SU-DHL-6 (cell line): ENCODE measurements at regions not wholly inside any gene's neighbourhood (a gene's known extent, or its start where the extent isn't known, plus 50 kb on each side); places are given as distances from the start of the nearest gene placed in this dataset.
"Not testable (repeated sequence)": the region's sequence is repeated elsewhere in the genome, so short reads cannot be mapped to it uniquely, and the experiment has no call there.

Experiments
- H2AFZ ChIP-seq: fragments of 200-600 bp; sonication (generic); 2 replicates; pipeline ENCODE4 v1.6.1; 2014; ENCODE audit warnings: low read depth, mild to moderate bottlenecking, moderate library complexity, mixed read lengths, antibody characterized with exemption, low read length; ENCODE audit not compliant: severe bottlenecking
- H3F3A ChIP-seq: fragments of 200-600 bp; shearing (Covaris generic); 2 replicates; pipeline ENCODE4 v1.6.0; 2016; ENCODE audit warnings: antibody characterized with exemption, mild to moderate bottlenecking; ENCODE audit not compliant: insufficient read depth
- H3K27ac ChIP-seq: fragments of 200-600 bp; sonication (generic); 2 replicates; pipeline ENCODE4 v1.5.1; 2016; ENCODE audit warnings: low read depth, mild to moderate bottlenecking, low read length, moderate library complexity, mixed read lengths
- H3K27me3 ChIP-seq: fragments of 200-600 bp; sonication (generic), shearing (Covaris generic); 2 replicates; pipeline ENCODE4 v1.6.0; 2014; ENCODE audit warnings: mild to moderate bottlenecking, low read length
- H3K36me3 ChIP-seq: fragments of 200-600 bp; sonication (generic); 2 replicates; pipeline ENCODE4 v1.6.1; 2014; ENCODE audit warnings: mild to moderate bottlenecking, low read length, mixed read lengths
- H3K4me2 ChIP-seq: fragments of 300-600, 200-600 bp; shearing (Covaris generic), sonication (generic); 2 replicates; pipeline ENCODE4 v1.6.0; 2014; ENCODE audit warnings: low read length, low read depth, mild to moderate bottlenecking; ENCODE audit not compliant: poor library complexity, severe bottlenecking
- H3K4me3 ChIP-seq: fragments of 200-600 bp; sonication (generic); 2 replicates; pipeline ENCODE4 v1.5.1; 2014; ENCODE audit warnings: antibody characterized with exemption, low read length, mild to moderate bottlenecking, mixed read lengths; ENCODE audit not compliant: insufficient read depth, poor library complexity, severe bottlenecking
- H3K79me2 ChIP-seq: fragments of 200-600 bp; sonication (generic); 2 replicates; pipeline ENCODE4 v1.6.1; 2014; ENCODE audit warnings: mild to moderate bottlenecking, low read length, moderate library complexity; ENCODE audit not compliant: insufficient read depth
- H3K9ac ChIP-seq: fragments of 200-600 bp; sonication (generic); 2 replicates; pipeline ENCODE4 v1.7.0; 2014; ENCODE audit warnings: mild to moderate bottlenecking, low read length
- H3K9me2 ChIP-seq: fragments of 200-600 bp; sonication (generic); replicated peaks from 2 replicates; pipeline ENCODE4 v1.6.1; 2014; ENCODE audit warnings: low read length; ENCODE audit not compliant: insufficient read depth
- H3K9me3 ChIP-seq: fragments of 200-600 bp; sonication (generic); 2 replicates; pipeline ENCODE4 v1.6.1; 2014; ENCODE audit warnings: low read length, mixed read lengths; ENCODE audit not compliant: insufficient read depth
- H4K20me1 ChIP-seq: fragments of 200-600 bp; sonication (generic); 2 replicates; pipeline ENCODE4 v1.6.1; 2014; ENCODE audit warnings: low read depth, mild to moderate bottlenecking, antibody characterized with exemption, low read length, moderate library complexity, mixed read lengths
- EZH2phosphoT487 ChIP-seq: fragments of 200-600 bp; sonication (generic), shearing (Covaris generic); conservative IDR thresholded peaks from 2 replicates; pipeline ENCODE4 v1.6.1; 2018; ENCODE audit warnings: mild to moderate bottlenecking, antibody characterized with exemption, low read length, moderate library complexity, mixed read lengths
- TF ChIP-seq, protein P1 (sequence below): fragments of 200-600 bp; sonication (generic); IDR thresholded peaks from one replicate; pipeline ENCODE4 v1.5.1; 2017; ENCODE audit warnings: antibody characterized with exemption, mild to moderate bottlenecking, low read length, moderate library complexity; ENCODE audit not compliant: insufficient read depth, poor library complexity, severe bottlenecking

DNA sequence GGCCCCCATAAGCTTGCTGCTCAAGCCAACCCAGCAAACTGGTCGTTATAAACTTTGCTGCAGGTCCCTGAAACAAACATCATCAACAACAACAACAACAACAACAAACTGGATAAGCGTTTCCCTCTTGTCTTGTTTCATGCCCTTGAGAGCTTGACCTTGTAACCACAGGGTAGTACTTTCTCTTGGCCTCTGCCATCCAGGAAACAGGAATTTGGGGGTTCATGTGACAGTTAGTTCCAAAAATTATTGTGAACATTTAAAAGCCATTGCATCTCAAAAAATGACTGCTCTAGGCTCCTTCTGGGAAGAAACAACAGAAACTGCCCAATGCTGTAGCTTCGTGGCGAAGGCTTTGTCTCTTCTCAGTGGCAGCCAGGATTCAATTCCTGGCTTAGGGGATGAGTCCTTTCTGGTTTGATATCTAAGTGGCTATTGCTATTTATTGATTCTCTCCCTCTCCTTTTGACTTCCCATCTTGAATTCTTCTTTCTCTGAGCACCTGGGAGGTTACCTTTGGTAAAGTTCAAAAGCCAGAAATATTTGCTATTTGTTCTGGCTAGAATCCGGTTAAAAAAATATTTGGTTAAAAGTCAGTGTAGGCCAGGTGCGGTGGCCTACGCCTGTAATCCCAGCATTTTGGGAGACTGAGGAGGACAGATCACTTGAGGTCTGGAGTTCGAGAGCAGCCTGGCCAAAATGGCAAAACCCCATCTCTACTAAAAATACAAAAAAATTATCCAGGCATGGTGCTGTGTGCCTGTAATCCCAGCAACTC lies 52.0 kb upstream of the CPM start:
- Histone ChIP-seq H3K4me3 (no peak overlapping the region), H3K9me3 (peaks cover 17% of the 10 kb centered on the region; the same call in 1 of the 2 replicates), H3K27me3 (no peaks in the 10 kb centered on the region), H3K79me2 (no peaks in the 10 kb centered on the region), H3K27ac (no peak overlapping the region), H3F3A (no peaks in the 10 kb centered on the region), H3K9ac (no peak overlapping the region), H4K20me1 (no peaks in the 10 kb centered on the region), H3K36me3 (0 out of 2 replicates have a peak, but pooled peaks cover 3% of the 10 kb centered on the region), H3K4me2 (no peak overlapping the region), H2AFZ (no peak overlapping the region), H3K9me2 (no peaks in the 10 kb centered on the region; the same call in 1 of the 2 replicates)
- no peak for TF ChIP-seq EZH2phosphoT487
- TF ChIP-seq, protein P1, sequence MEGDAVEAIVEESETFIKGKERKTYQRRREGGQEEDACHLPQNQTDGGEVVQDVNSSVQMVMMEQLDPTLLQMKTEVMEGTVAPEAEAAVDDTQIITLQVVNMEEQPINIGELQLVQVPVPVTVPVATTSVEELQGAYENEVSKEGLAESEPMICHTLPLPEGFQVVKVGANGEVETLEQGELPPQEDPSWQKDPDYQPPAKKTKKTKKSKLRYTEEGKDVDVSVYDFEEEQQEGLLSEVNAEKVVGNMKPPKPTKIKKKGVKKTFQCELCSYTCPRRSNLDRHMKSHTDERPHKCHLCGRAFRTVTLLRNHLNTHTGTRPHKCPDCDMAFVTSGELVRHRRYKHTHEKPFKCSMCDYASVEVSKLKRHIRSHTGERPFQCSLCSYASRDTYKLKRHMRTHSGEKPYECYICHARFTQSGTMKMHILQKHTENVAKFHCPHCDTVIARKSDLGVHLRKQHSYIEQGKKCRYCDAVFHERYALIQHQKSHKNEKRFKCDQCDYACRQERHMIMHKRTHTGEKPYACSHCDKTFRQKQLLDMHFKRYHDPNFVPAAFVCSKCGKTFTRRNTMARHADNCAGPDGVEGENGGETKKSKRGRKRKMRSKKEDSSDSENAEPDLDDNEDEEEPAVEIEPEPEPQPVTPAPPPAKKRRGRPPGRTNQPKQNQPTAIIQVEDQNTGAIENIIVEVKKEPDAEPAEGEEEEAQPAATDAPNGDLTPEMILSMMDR, result no peak

DNA sequence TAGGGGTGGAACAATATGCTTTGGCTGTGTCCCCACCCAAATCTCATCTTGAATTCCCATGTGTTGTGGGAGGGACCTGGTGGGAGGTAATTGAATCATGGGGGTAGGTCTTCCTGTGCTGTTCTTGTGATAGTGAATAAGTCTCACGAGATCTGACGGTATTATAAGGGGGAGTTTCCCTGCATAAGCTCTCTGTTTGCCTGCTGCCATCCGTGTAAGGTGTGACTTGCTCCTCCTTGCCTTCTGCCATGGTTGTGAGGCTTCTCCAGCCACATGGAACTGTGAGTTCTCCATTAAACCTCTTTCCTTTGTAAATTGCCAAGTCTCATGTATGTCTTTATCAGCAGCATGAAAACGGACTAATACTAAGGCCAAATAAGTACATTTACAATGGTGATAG lies 64.6 kb upstream of the CPM start:
- not testable (repeated sequence) for H4K20me1 ChIP-seq, H3K4me3 ChIP-seq, H3K36me3 ChIP-seq, H3K4me2 ChIP-seq, H3K9me2 ChIP-seq, H2AFZ ChIP-seq, H3F3A ChIP-seq, H3K79me2 ChIP-seq, H3K9me3 ChIP-seq, H3K27ac ChIP-seq, H3K9ac ChIP-seq, H3K27me3 ChIP-seq

DNA sequence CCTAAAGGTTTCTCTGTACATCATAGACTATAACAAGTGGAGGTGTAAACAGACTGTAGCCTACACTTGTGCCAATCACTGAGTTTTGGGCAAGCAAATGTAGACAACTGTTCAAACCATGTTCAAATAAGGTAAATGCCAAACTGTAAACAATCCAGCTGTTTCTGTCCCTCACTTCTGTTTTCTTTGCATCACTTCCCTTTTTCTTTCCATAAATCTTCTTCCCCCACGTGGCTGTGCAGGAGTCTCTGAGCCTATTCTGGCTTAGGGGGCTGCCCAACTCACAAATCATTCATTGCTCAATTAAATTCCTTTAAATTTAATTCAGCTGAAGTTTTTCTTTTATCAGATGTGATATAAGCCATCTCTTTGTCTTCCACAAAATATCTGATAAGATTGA lies 65.1 kb upstream of the CPM start:
- Histone ChIP-seq H3K79me2 (no peaks in the 10 kb centered on the region), H3K4me3 (no peak overlapping the region), H3K27ac (no peak overlapping the region), H3K36me3 (no peaks in the 10 kb centered on the region), H3F3A (no peaks in the 10 kb centered on the region), H4K20me1 (no peaks in the 10 kb centered on the region), H3K4me2 (no peak overlapping the region), H2AFZ (no peak overlapping the region), H3K9me2 (no peaks in the 10 kb centered on the region), H3K9ac (no peak overlapping the region), H3K27me3 (no peaks in the 10 kb centered on the region), H3K9me3 (peaks cover 6% of the 10 kb centered on the region; the same call in 1 of the 2 replicates)
- TF ChIP-seq EZH2phosphoT487, result no peak
- TF ChIP-seq, protein P1, result no peak

DNA sequence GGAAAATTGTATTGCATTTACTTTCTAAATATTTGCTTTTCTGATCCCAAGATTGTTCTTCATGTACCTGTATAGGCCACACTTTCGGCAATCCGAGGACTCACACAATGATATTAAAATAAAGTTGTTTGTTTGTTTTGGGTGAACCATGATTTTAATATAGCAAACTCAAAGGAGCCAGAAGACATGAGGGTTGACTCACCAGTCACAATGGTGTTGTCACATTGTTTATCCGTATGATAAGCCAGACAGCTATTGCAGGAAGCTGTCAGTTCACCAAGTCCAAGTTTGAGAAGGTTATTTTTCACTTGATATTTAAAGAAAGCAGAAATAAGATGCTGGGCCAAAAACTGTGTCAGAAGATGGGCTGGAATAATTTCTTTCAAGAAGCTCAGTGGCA lies 67.1 kb upstream of the CPM start:
- Histone ChIP-seq H3K4me2 (no peak overlapping the region), H3F3A (no peaks in the 10 kb centered on the region), H3K4me3 (no peak overlapping the region), H3K9ac (no peak overlapping the region), H3K9me3 (peaks cover 6% of the 10 kb centered on the region; the same call in 1 of the 2 replicates), H3K9me2 (no peaks in the 10 kb centered on the region), H3K36me3 (no peaks in the 10 kb centered on the region), H3K27ac (no peak overlapping the region), H3K27me3 (no peaks in the 10 kb centered on the region), H3K79me2 (no peaks in the 10 kb centered on the region), H2AFZ (no peak overlapping the region), H4K20me1 (no peaks in the 10 kb centered on the region)
- no peak for TF ChIP-seq EZH2phosphoT487
- TF ChIP-seq, protein P1, result no peak
